ENCODE measurements at regions not wholly inside any gene's neighbourhood (a gene's known extent, or its start where the extent isn't known, plus 50 kb on each side); places are given as distances from the start of the nearest gene placed in this dataset.

DNA sequence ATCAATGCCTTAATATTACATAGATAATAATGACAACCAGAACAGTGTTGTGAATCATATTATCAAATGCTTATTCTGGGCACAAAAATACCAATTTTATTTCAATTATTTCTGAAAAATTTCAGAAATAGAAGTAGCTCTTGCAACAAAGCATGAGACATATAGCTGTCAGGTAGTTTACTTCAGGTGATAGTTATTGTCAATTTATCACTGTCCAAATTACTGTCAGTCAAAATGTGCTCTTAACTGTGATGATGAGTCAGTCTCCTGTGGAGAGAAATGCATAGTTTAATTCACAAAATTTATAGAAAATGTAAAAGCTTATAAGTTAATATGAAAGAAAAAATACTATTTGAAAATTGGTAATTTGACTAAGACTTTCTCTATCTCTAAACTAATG, 1078.4 kb upstream of the GBE1 start:
- Mint-ChIP-seq H3K27ac (ENCODE audit: unreplicated experiment) (no peak overlapping the region), H3K9me3 (ENCODE audit: unreplicated experiment) (no peaks in the 10 kb centered on the region), H3K4me1 (ENCODE audit: unreplicated experiment) (no peaks in the 10 kb centered on the region), H3K4me3 (ENCODE audit: unreplicated experiment) (no peak overlapping the region), H3K27me3 (ENCODE audit: unreplicated experiment) (no peaks in the 10 kb centered on the region), H3K36me3 (ENCODE audit: low read depth, unreplicated experiment) (no peaks in the 10 kb centered on the region)
- no peak for DNase-seq (ENCODE audit: low spot score)
- TF ChIP-seq, protein P1, sequence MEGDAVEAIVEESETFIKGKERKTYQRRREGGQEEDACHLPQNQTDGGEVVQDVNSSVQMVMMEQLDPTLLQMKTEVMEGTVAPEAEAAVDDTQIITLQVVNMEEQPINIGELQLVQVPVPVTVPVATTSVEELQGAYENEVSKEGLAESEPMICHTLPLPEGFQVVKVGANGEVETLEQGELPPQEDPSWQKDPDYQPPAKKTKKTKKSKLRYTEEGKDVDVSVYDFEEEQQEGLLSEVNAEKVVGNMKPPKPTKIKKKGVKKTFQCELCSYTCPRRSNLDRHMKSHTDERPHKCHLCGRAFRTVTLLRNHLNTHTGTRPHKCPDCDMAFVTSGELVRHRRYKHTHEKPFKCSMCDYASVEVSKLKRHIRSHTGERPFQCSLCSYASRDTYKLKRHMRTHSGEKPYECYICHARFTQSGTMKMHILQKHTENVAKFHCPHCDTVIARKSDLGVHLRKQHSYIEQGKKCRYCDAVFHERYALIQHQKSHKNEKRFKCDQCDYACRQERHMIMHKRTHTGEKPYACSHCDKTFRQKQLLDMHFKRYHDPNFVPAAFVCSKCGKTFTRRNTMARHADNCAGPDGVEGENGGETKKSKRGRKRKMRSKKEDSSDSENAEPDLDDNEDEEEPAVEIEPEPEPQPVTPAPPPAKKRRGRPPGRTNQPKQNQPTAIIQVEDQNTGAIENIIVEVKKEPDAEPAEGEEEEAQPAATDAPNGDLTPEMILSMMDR (IDR thresholded peaks at IDR 0.05; ENCODE audit: unreplicated experiment), result no peak

DNA sequence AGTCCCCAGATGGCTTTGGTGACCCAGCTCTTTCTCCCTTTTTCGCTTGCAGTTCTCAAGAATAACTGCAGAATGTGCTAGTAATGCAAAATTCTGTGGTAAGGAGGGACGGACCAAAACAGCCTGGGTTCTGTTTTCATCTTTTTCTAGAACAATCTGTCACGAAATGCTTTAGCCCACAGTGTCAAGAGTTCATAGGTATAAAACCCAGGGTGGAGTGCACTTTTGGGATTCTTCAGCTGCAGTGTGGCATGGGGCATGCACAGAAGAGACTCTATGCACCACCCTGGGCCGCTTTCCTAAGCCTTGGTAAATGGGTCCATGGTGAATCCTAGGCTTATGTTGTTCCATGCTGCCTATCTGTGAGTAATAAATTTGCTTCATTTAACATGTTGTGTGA, 1072.7 kb upstream of the GBE1 start:
- TF ChIP-seq, protein P1 (IDR thresholded peaks at IDR 0.05; ENCODE audit: unreplicated experiment), result no peak
- H3K4me1 Mint-ChIP-seq (ENCODE audit: unreplicated experiment), result no peaks in the 10 kb centered on the region
- H3K27ac Mint-ChIP-seq (ENCODE audit: unreplicated experiment), result no peak overlapping the region
- no peak for DNase-seq (ENCODE audit: low spot score)
- H3K36me3 Mint-ChIP-seq (ENCODE audit: low read depth, unreplicated experiment), result no peaks in the 10 kb centered on the region
- H3K4me3 Mint-ChIP-seq (ENCODE audit: unreplicated experiment), result no peak overlapping the region
- H3K27me3 Mint-ChIP-seq (ENCODE audit: unreplicated experiment), result no peaks in the 10 kb centered on the region
- no peaks in the 10 kb centered on the region for H3K9me3 Mint-ChIP-seq (ENCODE audit: unreplicated experiment)

DNA sequence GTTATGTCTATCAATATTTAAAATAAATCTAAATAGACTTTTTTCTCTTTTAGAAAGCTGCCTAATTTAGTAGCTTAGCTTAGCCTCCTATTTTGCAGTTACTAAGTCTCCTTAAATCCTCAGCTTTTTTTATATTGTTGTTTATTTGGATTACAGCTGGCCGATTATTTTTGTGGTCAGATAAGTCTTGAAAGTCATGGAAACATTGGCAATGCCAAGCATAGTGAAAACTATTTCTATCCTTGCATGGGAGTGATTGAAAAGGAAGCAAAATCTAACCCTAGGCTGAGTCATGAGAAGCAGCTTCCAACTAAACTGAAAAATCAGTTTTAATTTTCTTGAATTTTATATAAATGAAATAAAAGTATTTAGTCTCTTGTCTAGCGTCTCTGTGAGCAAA, 1063.0 kb upstream of the GBE1 start:
- DNase-seq (ENCODE audit: low spot score), result no peak
- no peaks in the 10 kb centered on the region for H3K9me3 Mint-ChIP-seq (ENCODE audit: unreplicated experiment)
- no peak overlapping the region for H3K4me3 Mint-ChIP-seq (ENCODE audit: unreplicated experiment)
- TF ChIP-seq, protein P1 (IDR thresholded peaks at IDR 0.05; ENCODE audit: unreplicated experiment), result no peak
- no peaks in the 10 kb centered on the region for H3K36me3 Mint-ChIP-seq (ENCODE audit: low read depth, unreplicated experiment)
- no peaks in the 10 kb centered on the region for H3K27me3 Mint-ChIP-seq (ENCODE audit: unreplicated experiment)
- H3K27ac Mint-ChIP-seq (ENCODE audit: unreplicated experiment), result no peak overlapping the region
- no peaks in the 10 kb centered on the region for H3K4me1 Mint-ChIP-seq (ENCODE audit: unreplicated experiment)

DNA sequence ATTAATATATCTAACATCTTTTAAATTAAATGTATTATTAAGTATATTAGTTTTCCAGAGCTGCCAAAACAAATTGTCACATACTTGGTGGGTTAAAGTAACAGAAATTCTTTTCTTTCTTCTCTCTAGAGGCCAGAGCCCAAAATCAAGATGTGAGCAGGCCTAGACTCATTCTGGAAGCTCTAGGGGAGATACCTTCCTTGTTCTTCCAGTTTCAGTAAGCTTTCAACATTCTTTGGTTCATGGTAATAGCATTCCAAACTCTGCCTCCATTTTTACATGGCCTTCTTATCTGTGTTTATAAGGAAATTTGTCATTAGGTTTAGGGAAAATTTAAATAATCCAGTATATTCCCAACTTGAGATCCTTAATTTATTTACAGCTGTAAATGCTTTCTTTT, 1054.6 kb upstream of the GBE1 start:
- no peak for DNase-seq (ENCODE audit: low spot score)
- Mint-ChIP-seq H3K4me3 (ENCODE audit: unreplicated experiment) (no peak overlapping the region), H3K36me3 (ENCODE audit: low read depth, unreplicated experiment) (peaks cover 6% of the 10 kb centered on the region), H3K27ac (ENCODE audit: unreplicated experiment) (no peak overlapping the region), H3K27me3 (ENCODE audit: unreplicated experiment) (peaks cover 2% of the 10 kb centered on the region), H3K4me1 (ENCODE audit: unreplicated experiment) (no peaks in the 10 kb centered on the region), H3K9me3 (ENCODE audit: unreplicated experiment) (peaks cover 6% of the 10 kb centered on the region)
- TF ChIP-seq, protein P1 (IDR thresholded peaks at IDR 0.05; ENCODE audit: unreplicated experiment), result no peak

DNA sequence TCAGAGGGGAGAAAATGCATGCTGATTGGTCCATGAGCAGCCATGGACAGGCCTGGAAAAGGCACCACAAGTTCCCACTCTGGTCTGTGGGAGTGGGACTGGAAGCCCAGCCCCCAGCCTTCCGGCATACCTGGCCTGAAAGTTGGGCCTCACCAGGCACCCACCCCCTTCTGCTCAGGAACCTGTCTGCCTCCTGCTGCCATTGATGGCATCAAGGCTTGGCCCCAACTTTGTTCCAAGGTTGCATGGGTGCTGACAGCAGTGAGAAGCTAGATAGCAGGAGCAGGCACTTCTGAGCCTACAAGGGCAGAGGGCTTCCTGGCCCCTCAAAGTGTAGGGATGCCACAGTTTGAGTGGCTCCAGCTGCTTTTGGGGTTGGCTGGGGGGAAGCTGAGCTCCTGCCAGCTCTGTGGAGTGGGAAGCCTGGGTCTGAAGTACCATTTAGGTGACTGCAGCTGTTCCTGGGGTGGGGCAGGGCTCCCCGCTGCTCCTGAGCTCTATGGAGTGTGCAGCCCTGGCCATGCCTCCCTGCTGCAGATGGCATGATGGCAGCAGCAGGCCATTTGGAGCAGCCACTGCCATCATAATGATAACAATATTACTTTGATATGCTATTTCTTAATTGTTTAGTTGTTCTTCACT, 1054.1 kb upstream of the GBE1 start:
- DNase-seq (ENCODE audit: low spot score), result no peak
- Mint-ChIP-seq H3K27ac (ENCODE audit: unreplicated experiment) (no peak overlapping the region), H3K9me3 (ENCODE audit: unreplicated experiment) (peaks cover 6% of the 10 kb centered on the region), H3K27me3 (ENCODE audit: unreplicated experiment) (peaks cover 2% of the 10 kb centered on the region), H3K4me3 (ENCODE audit: unreplicated experiment) (no peak overlapping the region), H3K36me3 (ENCODE audit: low read depth, unreplicated experiment) (peaks cover 6% of the 10 kb centered on the region), H3K4me1 (ENCODE audit: unreplicated experiment) (no peaks in the 10 kb centered on the region)
- TF ChIP-seq, protein P1 (IDR thresholded peaks at IDR 0.05; ENCODE audit: unreplicated experiment), result no peak
